Endothelial cell of umbilical vein (primary cell): ENCODE measurements at regions not wholly inside any gene's neighbourhood (a gene's known extent, or its start where the extent isn't known, plus 50 kb on each side); places are given as distances from the start of the nearest gene placed in this dataset.

Experiments used
- BruUV-seq: library from RNA; stranded (reverse); fragments of 400-500 nt; replicated peaks from 2 replicates; lab custom pipeline; 2021; lab: Mats Ljungman, UMichigan
- CTCF ChIA-PET: fragments of 300-600, 350-600 bp; sonication (Branson Sonifier 250); formaldehyde crosslinking; loops from one replicate; lab custom pipeline; 2021; ENCODE audit warnings: antibody characterized with exemption, inconsistent platforms; lab: Charles Lee
- POLR2A ChIA-PET: fragments of 300-600, 350-600 bp; sonication (Branson Sonifier 250); formaldehyde crosslinking; loops from one replicate; lab custom pipeline; 2021; ENCODE audit warnings: antibody characterized with exemption, inconsistent platforms; lab: Charles Lee
- DNase-seq: peaks from one replicate; pipeline ENCODE4 v3.0.0-alpha.2; 2011; ENCODE audit warnings: low read depth, low spot score
- FAIRE-seq: peaks from 2 replicates; lab custom pipeline; 2011; peaks lifted over from hg19 to GRCh38; lab: Jason Lieb, UNC
- H2AFZ ChIP-seq: 2 replicates; pipeline ENCODE4 v1.6.0; 2012; ENCODE audit warnings: low read depth, low read length, control low read depth, inconsistent platforms
- H3K27ac ChIP-seq: 2 replicates; pipeline ENCODE4 v1.5.1; 2011; ENCODE audit warnings: low read depth, mild to moderate bottlenecking, control low read depth, low read length, moderate library complexity; ENCODE audit not compliant: insufficient read depth
- H3K27me3 ChIP-seq, 2 experiments: 2 replicates each; pipeline versions ENCODE4 v1.6.0 to v1.6.1; 2011; ENCODE audit warnings: low read length in 2 of 2, mixed read lengths in 1 of 2; ENCODE audit not compliant: control insufficient read depth in 2 of 2, insufficient read depth in 2 of 2
- H3K36me3 ChIP-seq, 2 experiments: 2 replicates in 1 of 2; 3 replicates in 1 of 2; pipeline ENCODE4 v1.5.1; 2011; ENCODE audit warnings: low read length in 2 of 2, mild to moderate bottlenecking in 1 of 2, moderate library complexity in 1 of 2; ENCODE audit not compliant: control insufficient read depth in 2 of 2, insufficient read depth in 2 of 2; ENCODE audit errors: extremely low read depth in 1 of 2
- H3K4me1 ChIP-seq: 3 replicates; pipeline ENCODE4 v1.5.1; 2011; ENCODE audit warnings: mild to moderate bottlenecking, low read length; ENCODE audit not compliant: control insufficient read depth, insufficient read depth; ENCODE audit errors: extremely low read depth
- H3K4me2 ChIP-seq: 2 replicates; pipeline ENCODE4 v1.6.1; 2011; ENCODE audit warnings: low read length, control low read depth, mixed read lengths; ENCODE audit not compliant: insufficient read depth
- H3K4me3 ChIP-seq, 3 experiments: fragments of 200-600 bp in 1 of 3; sonication (generic), shearing (Covaris generic) in 1 of 3; replicated peaks in 1 of 3; 2 replicates each; pipeline ENCODE4 v1.5.1; 2011 to 2016; ENCODE audit warnings: control low read depth in 3 of 3, low read length in 3 of 3, mild to moderate bottlenecking in 2 of 3, inconsistent platforms in 1 of 3, low read depth in 1 of 3, moderate library complexity in 1 of 3; ENCODE audit not compliant: insufficient read depth in 1 of 3
- H3K79me2 ChIP-seq: 2 replicates; pipeline ENCODE4 v1.6.0; 2012; ENCODE audit warnings: low read length, inconsistent platforms; ENCODE audit not compliant: control insufficient read depth, insufficient read depth
- H3K9ac ChIP-seq: replicated peaks from 2 replicates; pipeline ENCODE3; 2011; ENCODE audit warnings: low read length, control low read depth; ENCODE audit not compliant: insufficient read depth; ENCODE audit errors: extremely low read depth
- H3K9me1 ChIP-seq: replicated peaks from 3 replicates; pipeline ENCODE4 v1.6.0; 2011; ENCODE audit warnings: mild to moderate bottlenecking, low read length; ENCODE audit not compliant: control insufficient read depth, insufficient read depth; ENCODE audit errors: extremely low read depth
- H3K9me3 ChIP-seq: replicated peaks from 2 replicates; pipeline ENCODE4 v1.5.1; 2012; ENCODE audit warnings: low read length, inconsistent platforms; ENCODE audit not compliant: control insufficient read depth, insufficient read depth
- H4K20me1 ChIP-seq: replicated peaks from 2 replicates; pipeline ENCODE3; 2011; ENCODE audit warnings: mild to moderate bottlenecking, low read length; ENCODE audit not compliant: control insufficient read depth, insufficient read depth; ENCODE audit errors: extremely low read depth
- CTCF ChIP-seq, 2 donors: IDR thresholded peaks; 1 replicate in 1 of 2; 2 replicates in 1 of 2; pipeline ENCODE4 v1.5.1; 2011; ENCODE audit warnings: low read length in 2 of 2, mild to moderate bottlenecking in 2 of 2, moderate library complexity in 2 of 2, control low read depth in 1 of 2, inconsistent platforms in 1 of 2, low read depth in 1 of 2; ENCODE audit not compliant: insufficient read depth in 1 of 2; ENCODE audit errors: extremely low read depth in 1 of 2
- EZH2 ChIP-seq: IDR thresholded peaks from 2 replicates; pipeline ENCODE4 v1.6.1; 2012; ENCODE audit warnings: borderline replicate concordance, low read depth, mild to moderate bottlenecking, moderate library complexity, low read length, inconsistent platforms; ENCODE audit not compliant: severe bottlenecking
- FOS ChIP-seq: IDR thresholded peaks from 2 replicates; pipeline ENCODE4 v1.6.1; 2011; ENCODE audit warnings: mild to moderate bottlenecking, low read length, moderate library complexity, borderline replicate concordance; ENCODE audit not compliant: insufficient read depth
- GATA2 ChIP-seq: IDR thresholded peaks from 2 replicates; pipeline ENCODE4 v1.7.0; 2011; ENCODE audit warnings: low read depth, mild to moderate bottlenecking, moderate library complexity, mixed read lengths, low read length; ENCODE audit not compliant: insufficient read length, insufficient read depth
- JUN ChIP-seq: IDR thresholded peaks from 2 replicates; pipeline ENCODE4 v1.6.1; 2011; ENCODE audit warnings: borderline replicate concordance, low read depth; ENCODE audit not compliant: insufficient read length, insufficient read depth
- MAX ChIP-seq: IDR thresholded peaks from 2 replicates; pipeline ENCODE4 v1.6.1; 2011; ENCODE audit not compliant: insufficient read depth, insufficient read length
- MYC ChIP-seq: IDR thresholded peaks from one replicate; pipeline ENCODE4 v1.6.1; 2011; ENCODE audit warnings: mild to moderate bottlenecking, low read depth, low read length
- POLR2A ChIP-seq: IDR thresholded peaks from 2 replicates; pipeline ENCODE4 v1.6.1; 2012; ENCODE audit warnings: low read depth, mild to moderate bottlenecking, control low read depth, low read length
- POLR2AphosphoS5 ChIP-seq: IDR thresholded peaks from 2 replicates; pipeline ENCODE4 v1.6.1; 2012; ENCODE audit warnings: low read depth, mild to moderate bottlenecking, control low read depth, low read length, moderate library complexity; ENCODE audit not compliant: insufficient read depth
- dilution Hi-C: fragments of 300-500 bp; cut with MboI; formaldehyde crosslinking; loops from one replicate; pipeline ENCODE4 v1.15.0; 2019; ENCODE audit warnings: low sequenced_read_pairs; ENCODE audit not compliant: extremely low pct_ligation_motif_present
- intact Hi-C: fragments of 100-400 bp; cut with micrococcal nuclease; formaldehyde crosslinking; loops from one replicate; pipeline ENCODE4 v1.10.0; 2022

GRCh38 chr2:144582651-144583380, 62.9 kb upstream of the ZEB2 start:
- no peaks in the 10 kb centered on the region for H3K79me2 ChIP-seq
- H3K4me2 ChIP-seq: peak overlapping the region; percentile 44
- no peaks in the 10 kb centered on the region for H3K9me1 ChIP-seq
- H3K27me3 ChIP-seq: no peaks in the 10 kb centered on the region
- H3K4me1 ChIP-seq: peaks cover 37% of the 10 kb centered on the region
- peak overlapping the region; percentile 76 for H2AFZ ChIP-seq
- no TSS peak for BruUV-seq
- intact Hi-C loops: loop anchor here (1.0 to 5.0 kb wide), 4 partner anchors 13 to 1169 kb away; no protein-coding TSS in a partner anchor
- DNase-seq (peak; percentile 91), FAIRE-seq (peak; percentile 85)
- no peak overlapping the region for H3K4me3 ChIP-seq
- H3K9me3 ChIP-seq: no peaks in the 10 kb centered on the region
- dilution Hi-C loops: no loop called here
- H4K20me1 ChIP-seq: no peaks in the 10 kb centered on the region
- peak overlapping the region; percentile 53 for H3K27ac ChIP-seq
- ChIA-PET POLR2A (interaction anchor here (0.6 to 1.2 kb wide), 2 partner anchors 14 to 65 kb away, joined by 3 read pairs; no protein-coding TSS in a partner anchor), CTCF (interaction anchor here (0.8 to 2.1 kb wide), 7 partner anchors 9 to 1170 kb away, joined by 3 to 17 read pairs (median 5); no protein-coding TSS in a partner anchor)
- H3K36me3 ChIP-seq: no peaks in the 10 kb centered on the region
- no peak for TF ChIP-seq POLR2AphosphoS5
- peak; percentile 65 for TF ChIP-seq MAX
- peak; percentile 91 for TF ChIP-seq GATA2
- peak; percentile 48 for TF ChIP-seq POLR2A
- peak; percentile 10 for TF ChIP-seq JUN
- peak overlapping the region; percentile 14 for H3K9ac ChIP-seq

GRCh38 chr2:144580521-144581161, 60.7 kb upstream of the ZEB2 start:
- no TSS peak for BruUV-seq

More at GRCh38 chr2:144580521-144581161, 60.7 kb upstream of the ZEB2 start:
- Histone ChIP-seq H3K36me3 (no peaks in the 10 kb centered on the region), H3K9ac (no peak overlapping the region), H4K20me1 (no peaks in the 10 kb centered on the region), H3K9me1 (no peaks in the 10 kb centered on the region), H3K4me1 (peaks cover 37% of the 10 kb centered on the region), H3K79me2 (no peaks in the 10 kb centered on the region), H3K9me3 (no peaks in the 10 kb centered on the region), H3K27me3 (no peaks in the 10 kb centered on the region), H3K27ac (no peak overlapping the region), H2AFZ (no peak overlapping the region), H3K4me3 (no peak overlapping the region), H3K4me2 (no peak overlapping the region)
- intact Hi-C loops: loop anchor here (5.0 kb wide), 2 partner anchors 362 to 1172 kb away; no protein-coding TSS in a partner anchor
- no peak for FAIRE-seq
- peak; percentile 46 for DNase-seq
- dilution Hi-C loops: no loop called here
- CTCF ChIA-PET: interaction anchor here (0.8 to 2.3 kb wide), 5 partner anchors 13 to 1172 kb away, joined by 3 to 6 read pairs (median 3); partner anchors contain the start of gene ZEB2
- no peak for TF ChIP-seq CTCF (IDR thresholded peaks at IDR 0.05; ENCODE audit: extremely low read depth in 1 of 2, insufficient read depth in 1 of 2, low read depth in 1 of 2, low read length in 2 of 2)
- TF ChIP-seq EZH2: no peak
- TF ChIP-seq JUN: no peak
- TF ChIP-seq MYC: no peak
- no peak for TF ChIP-seq POLR2AphosphoS5
- TF ChIP-seq MAX: no peak
- no peak for TF ChIP-seq FOS
- no peak for TF ChIP-seq POLR2A
- no peak for TF ChIP-seq GATA2
- POLR2A ChIA-PET: no interaction called here
